ENCODE measurements at regions not wholly inside any gene's neighbourhood (a gene's known extent, or its start where the extent isn't known, plus 50 kb on each side); places are given as distances from the start of the nearest gene placed in this dataset.

DNA sequence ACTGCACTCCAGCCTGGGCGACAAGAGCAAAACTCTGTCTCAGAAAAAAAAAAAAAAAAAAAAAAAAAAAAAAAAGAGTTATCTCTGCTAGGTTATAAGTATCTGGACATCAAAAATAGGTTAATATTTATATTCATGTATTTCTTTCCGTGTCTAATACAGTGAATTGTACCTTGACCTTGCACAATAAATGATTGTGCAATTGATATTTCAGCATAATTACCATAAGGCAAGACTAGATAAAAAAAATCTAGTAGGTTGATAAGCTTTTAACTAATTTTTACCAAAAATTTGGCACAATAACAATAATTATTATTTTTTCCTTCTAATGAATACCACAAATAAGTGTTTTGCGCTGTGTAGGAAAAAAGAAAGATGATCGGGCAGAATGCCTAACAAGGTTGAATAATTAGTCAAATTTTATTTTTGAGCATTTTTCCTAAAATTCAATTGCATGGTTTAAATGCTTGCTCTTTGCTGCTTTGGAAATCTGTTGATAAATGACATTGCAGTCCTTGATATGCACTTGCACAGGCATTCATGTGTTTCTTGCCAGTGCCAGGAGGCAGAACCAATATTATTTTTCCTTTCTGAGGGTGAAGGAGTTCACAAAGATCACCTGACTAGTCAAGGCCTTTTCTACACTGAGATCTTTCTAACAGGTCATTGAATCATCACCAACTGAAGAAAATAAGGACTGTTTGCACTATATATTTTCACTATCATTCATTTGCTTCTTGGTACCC is 127.5 kb downstream of the ARRDC3 start:
- intact Hi-C loops (cut with DNase I; ENCODE audit: low total_unique reads): no loop called here
- H3K4me3 ChIP-seq (ENCODE audit: low read depth, poor library complexity, severe bottlenecking): no peak overlapping the region
- WGBS, 2 donors: 89% methylated on average over 4 of the region's 4 CpGs
- TF ChIP-seq, protein P1, sequence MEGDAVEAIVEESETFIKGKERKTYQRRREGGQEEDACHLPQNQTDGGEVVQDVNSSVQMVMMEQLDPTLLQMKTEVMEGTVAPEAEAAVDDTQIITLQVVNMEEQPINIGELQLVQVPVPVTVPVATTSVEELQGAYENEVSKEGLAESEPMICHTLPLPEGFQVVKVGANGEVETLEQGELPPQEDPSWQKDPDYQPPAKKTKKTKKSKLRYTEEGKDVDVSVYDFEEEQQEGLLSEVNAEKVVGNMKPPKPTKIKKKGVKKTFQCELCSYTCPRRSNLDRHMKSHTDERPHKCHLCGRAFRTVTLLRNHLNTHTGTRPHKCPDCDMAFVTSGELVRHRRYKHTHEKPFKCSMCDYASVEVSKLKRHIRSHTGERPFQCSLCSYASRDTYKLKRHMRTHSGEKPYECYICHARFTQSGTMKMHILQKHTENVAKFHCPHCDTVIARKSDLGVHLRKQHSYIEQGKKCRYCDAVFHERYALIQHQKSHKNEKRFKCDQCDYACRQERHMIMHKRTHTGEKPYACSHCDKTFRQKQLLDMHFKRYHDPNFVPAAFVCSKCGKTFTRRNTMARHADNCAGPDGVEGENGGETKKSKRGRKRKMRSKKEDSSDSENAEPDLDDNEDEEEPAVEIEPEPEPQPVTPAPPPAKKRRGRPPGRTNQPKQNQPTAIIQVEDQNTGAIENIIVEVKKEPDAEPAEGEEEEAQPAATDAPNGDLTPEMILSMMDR (IDR thresholded peaks at IDR 0.05): no peak
- TF ChIP-seq POLR2A (IDR thresholded peaks at IDR 0.05): no peak
- no peak for DNase-seq (ENCODE audit: low spot score in 2 of 2)

DNA sequence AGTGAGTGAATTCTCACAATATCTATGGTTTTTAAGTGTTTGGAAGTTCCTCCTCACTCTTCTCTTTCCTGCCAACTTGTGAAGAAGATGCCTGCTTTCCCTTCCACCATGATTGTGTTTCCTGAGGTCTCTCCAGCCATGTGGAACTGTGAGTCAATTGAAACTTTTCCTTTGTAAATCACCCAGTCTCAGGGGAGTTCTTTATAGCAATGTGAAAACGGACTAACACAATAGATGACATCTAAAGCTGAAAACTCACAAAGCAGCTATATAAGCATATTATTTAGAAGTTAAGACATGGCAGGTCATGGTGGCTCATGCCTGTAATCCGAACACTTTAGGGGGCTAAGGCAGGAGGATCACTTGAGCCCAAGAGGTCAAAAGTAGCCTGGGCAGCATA is 130.2 kb downstream of the ARRDC3 start:
- no peak overlapping the region for H3K4me3 ChIP-seq (ENCODE audit: low read depth, poor library complexity, severe bottlenecking)
- TF ChIP-seq, protein P1 (IDR thresholded peaks at IDR 0.05): no peak
- TF ChIP-seq POLR2A (IDR thresholded peaks at IDR 0.05): no peak
- DNase-seq (ENCODE audit: low spot score in 2 of 2): no peak
- intact Hi-C loops (cut with DNase I; ENCODE audit: low total_unique reads): no loop called here
- 82 to 86% methylated on average over 2 of the region's 2 CpGs for WGBS, 2 donors

- TF ChIP-seq, protein P1 (IDR thresholded peaks at IDR 0.05): no peak
- TF ChIP-seq POLR2A (IDR thresholded peaks at IDR 0.05): no peak
- intact Hi-C loops (cut with DNase I; ENCODE audit: low total_unique reads): no loop called here
- WGBS, 2 donors: 81 to 89% methylated on average over 1 of the region's 1 CpG
- no peak overlapping the region for H3K4me3 ChIP-seq (ENCODE audit: low read depth, poor library complexity, severe bottlenecking)
- DNase-seq (ENCODE audit: low spot score in 2 of 2): no peak
These were observed 137.2 kb downstream of the ARRDC3 start for GRCh38 chr5:91245871-91246270.

GRCh38 chr5:91245074-91245452 is 138.1 kb downstream of the ARRDC3 start:
- intact Hi-C loops (cut with DNase I; ENCODE audit: low total_unique reads): no loop called here
- H3K4me3 ChIP-seq (ENCODE audit: low read depth, poor library complexity, severe bottlenecking): no peak overlapping the region
- TF ChIP-seq, protein P1 (IDR thresholded peaks at IDR 0.05): no peak
- TF ChIP-seq POLR2A (IDR thresholded peaks at IDR 0.05): no peak
- WGBS, 2 donors: 50 to 56% methylated on average over 3 of the region's 3 CpGs
- no peak for DNase-seq (ENCODE audit: low spot score in 2 of 2)

DNA sequence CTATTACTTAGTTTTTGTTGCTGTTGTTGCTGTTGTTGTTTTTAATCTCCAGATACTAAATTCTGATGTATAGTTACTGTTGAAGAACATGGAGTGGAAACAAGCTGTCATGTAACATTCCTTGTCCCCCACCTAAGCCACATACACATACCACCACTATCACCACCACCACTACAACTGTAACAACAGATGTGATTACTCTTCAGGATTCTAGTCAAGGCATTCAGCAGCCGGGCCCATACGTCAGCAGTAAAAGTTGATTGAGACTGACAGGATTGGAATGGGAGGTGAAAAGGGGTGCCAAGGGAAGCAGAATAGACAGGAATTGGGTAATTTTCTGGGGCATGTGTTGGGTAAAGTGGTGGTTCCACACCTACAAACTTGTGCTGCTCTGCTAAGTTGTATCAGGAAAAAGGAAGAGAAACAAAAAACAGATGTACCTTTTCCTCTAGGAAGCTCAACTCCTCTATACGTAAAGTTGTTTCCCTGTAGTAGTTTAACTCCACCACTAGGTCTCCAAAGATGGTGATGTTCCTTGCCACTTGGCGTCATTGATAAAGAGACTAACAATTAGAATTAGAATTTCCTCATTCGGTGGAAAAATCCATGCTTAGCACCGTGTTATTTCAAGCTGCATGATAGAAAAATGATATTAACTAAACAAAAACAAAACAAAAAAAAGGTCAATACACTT is 138.6 kb downstream of the ARRDC3 start:
- no peak for TF ChIP-seq POLR2A (IDR thresholded peaks at IDR 0.05)
- TF ChIP-seq, protein P1 (IDR thresholded peaks at IDR 0.05): no peak
- 92 to 94% methylated on average over 6 of the region's 6 CpGs for WGBS, 2 donors
- intact Hi-C loops (cut with DNase I; ENCODE audit: low total_unique reads): no loop called here
- H3K4me3 ChIP-seq (ENCODE audit: low read depth, poor library complexity, severe bottlenecking): no peak overlapping the region
- DNase-seq (ENCODE audit: low spot score in 2 of 2): no peak
